GM23338 (cell line): ENCODE measurements at regions not wholly inside any gene's neighbourhood (a gene's known extent, or its start where the extent isn't known, plus 50 kb on each side); places are given as distances from the start of the nearest gene placed in this dataset.
A peak's percentile ranks its signal among the peaks of the same experiment; 100 is the strongest.

Experiments
- ATAC-seq: fragments of 200-7000 bp; cut with Tn5 transposase; 3 replicates; pipeline ENCODE4 v1.9.1; 2020
- DNase-seq: peaks from one replicate; pipeline ENCODE4 v3.0.0-alpha.2; 2015; ENCODE audit warnings: low spot score
- H2AFZ ChIP-seq: fragments of 200-600 bp; sonication (generic); 2 replicates; pipeline ENCODE4 v1.8.0; 2016; ENCODE audit warnings: antibody characterized with exemption, mild to moderate bottlenecking, moderate library complexity
- H3F3A ChIP-seq: fragments of 200-600 bp; sonication (generic); replicated peaks from 2 replicates; pipeline ENCODE4 v1.8.0; 2017; ENCODE audit warnings: antibody characterized with exemption, mixed run types, low read depth
- H3K27ac ChIP-seq: fragments of 200-600 bp; sonication (generic); 2 replicates; pipeline ENCODE4 v1.6.1; 2016; ENCODE audit warnings: low read depth
- H3K27me3 ChIP-seq: fragments of 200-600 bp; sonication (generic); 2 replicates; pipeline ENCODE4 v1.8.0; 2016; ENCODE audit warnings: mild to moderate bottlenecking, mixed run types, moderate library complexity; ENCODE audit not compliant: insufficient read depth
- H3K36me3 ChIP-seq: fragments of 200-600 bp; sonication (generic); 2 replicates; pipeline ENCODE4 v1.8.0; 2016; ENCODE audit warnings: mild to moderate bottlenecking; ENCODE audit not compliant: insufficient read depth
- H3K4me1 ChIP-seq: fragments of 200-600 bp; sonication (generic); 2 replicates; pipeline ENCODE4 v1.8.0; 2016; ENCODE audit warnings: mild to moderate bottlenecking, moderate library complexity; ENCODE audit not compliant: insufficient read depth
- H3K4me2 ChIP-seq: fragments of 200-600 bp; sonication (generic); 2 replicates; pipeline ENCODE4 v1.7.1; 2017; ENCODE audit warnings: mixed run types
- H3K4me3 ChIP-seq: fragments of 200-600 bp; sonication (generic); 2 replicates; pipeline ENCODE4 v1.6.1; 2016; ENCODE audit warnings: mixed run types
- H3K79me2 ChIP-seq: fragments of 200-600 bp; sonication (generic); replicated peaks from 2 replicates; pipeline ENCODE4 v1.8.0; 2017; ENCODE audit warnings: mild to moderate bottlenecking; ENCODE audit not compliant: insufficient read depth
- H3K9me2 ChIP-seq: fragments of 200-600 bp; sonication (generic); 2 replicates; pipeline ENCODE4 v1.8.0; 2017; ENCODE audit not compliant: insufficient read depth
- H4K20me1 ChIP-seq: fragments of 200-600 bp; sonication (generic); replicated peaks from 2 replicates; pipeline ENCODE4 v1.8.0; 2017; ENCODE audit warnings: mild to moderate bottlenecking; ENCODE audit not compliant: insufficient read depth
- H3K27ac Mint-ChIP-seq: 2 replicates; pipeline ENCODE4 v1.8.0; 2020; ENCODE audit warnings: inconsistent platforms, mild to moderate bottlenecking, moderate library complexity, mixed read lengths
- H3K27me3 Mint-ChIP-seq: 3 replicates; pipeline ENCODE4 v1.8.0; 2022; ENCODE audit warnings: low read depth, mild to moderate bottlenecking, moderate library complexity, mixed read lengths, inconsistent platforms; ENCODE audit not compliant: insufficient read depth, poor library complexity
- H3K36me3 Mint-ChIP-seq: 3 replicates; pipeline ENCODE4 v1.8.0; 2021; ENCODE audit warnings: low read depth, mild to moderate bottlenecking, inconsistent platforms, moderate library complexity, mixed read lengths
- H3K4me1 Mint-ChIP-seq: 3 replicates; pipeline ENCODE4 v1.8.0; 2020; ENCODE audit warnings: mild to moderate bottlenecking, inconsistent platforms, mixed read lengths
- H3K4me3 Mint-ChIP-seq: 3 replicates; pipeline ENCODE4 v1.8.0; 2021; ENCODE audit warnings: moderate library complexity, mild to moderate bottlenecking, inconsistent platforms, mixed read lengths
- H3K9me3 Mint-ChIP-seq: 3 replicates; pipeline ENCODE4 v1.8.0; 2020; ENCODE audit warnings: moderate library complexity, mild to moderate bottlenecking, inconsistent platforms, mixed read lengths
- CREB1 ChIP-seq: fragments of 250-450 bp; sonication (Bioruptor Pico); IDR thresholded peaks from 2 replicates; pipeline ENCODE4 v1.5.0; 2020; ENCODE audit warnings: low read depth, mild to moderate bottlenecking, moderate library complexity
- EZH2 ChIP-seq: fragments of 200-600 bp; sonication (generic); IDR thresholded peaks from one replicate; pipeline ENCODE4 v1.8.0; 2017; ENCODE audit warnings: antibody characterized with exemption, mild to moderate bottlenecking, low read depth; ENCODE audit not compliant: unreplicated experiment
- JUNB ChIP-seq: IDR thresholded peaks from one replicate; pipeline ENCODE4 v1.6.1; 2016; ENCODE audit warnings: antibody characterized with exemption; ENCODE audit not compliant: unreplicated experiment
- NANOG ChIP-seq: IDR thresholded peaks from 2 replicates; pipeline ENCODE4 v1.6.1; 2016; ENCODE audit warnings: antibody characterized with exemption, borderline replicate concordance
- POLR2AphosphoS5 ChIP-seq: IDR thresholded peaks from 2 replicates; pipeline ENCODE4 v1.6.1; 2016; ENCODE audit warnings: antibody characterized with exemption, low read depth
- STAT1 ChIP-seq: IDR thresholded peaks from one replicate; pipeline ENCODE4 v1.6.1; 2016; ENCODE audit warnings: antibody characterized with exemption; ENCODE audit not compliant: unreplicated experiment
- ZNF114 ChIP-seq: fragments of 250-450 bp; sonication (Bioruptor Pico); IDR thresholded peaks from 2 replicates; pipeline ENCODE4 v1.5.0; 2020; ENCODE audit warnings: mild to moderate bottlenecking, moderate library complexity
- ZNF331 ChIP-seq: fragments of 250-450 bp; sonication (Bioruptor Pico); IDR thresholded peaks from 2 replicates; pipeline ENCODE4 v1.5.0; 2020; ENCODE audit warnings: low read depth, mild to moderate bottlenecking, moderate library complexity
- TF ChIP-seq, protein P1 (sequence below): IDR thresholded peaks from one replicate; pipeline ENCODE4 v1.6.1; 2018; ENCODE audit warnings: antibody characterized with exemption; ENCODE audit not compliant: unreplicated experiment
- TF ChIP-seq, protein P2 (sequence below), 2 experiments: fragments of 200-600 bp in 1 of 2; sonication (generic) in 1 of 2; conservative IDR thresholded peaks; 2 replicates each; pipeline versions ENCODE4 v1.5.1 to v1.6.1; 2016 to 2017; ENCODE audit warnings: antibody characterized with exemption in 2 of 2, low read depth in 2 of 2, mild to moderate bottlenecking in 2 of 2, moderate library complexity in 1 of 2
- TF ChIP-seq, protein P3 (sequence below): IDR thresholded peaks from 2 replicates; pipeline ENCODE4 v1.6.1; 2016; ENCODE audit warnings: antibody characterized with exemption

DNA sequence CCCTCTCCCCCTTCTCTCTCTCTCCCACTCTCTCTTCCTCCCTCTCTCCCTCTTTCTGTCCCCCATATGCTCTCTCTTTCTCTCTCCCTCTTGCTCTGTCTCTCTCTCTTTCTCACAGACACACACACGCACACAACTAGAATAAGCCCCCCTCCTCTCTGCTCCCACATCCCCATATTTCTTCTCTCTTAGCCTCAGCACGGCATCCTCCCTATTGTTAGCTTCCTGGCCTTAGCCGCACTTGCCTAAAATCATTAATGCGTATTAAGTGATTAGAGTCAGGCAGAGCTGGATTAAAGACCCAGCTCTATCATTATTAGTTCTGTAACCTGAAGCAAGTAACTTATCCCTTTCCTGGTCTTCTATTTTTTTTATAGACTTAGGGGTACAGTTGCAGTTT is 319.0 kb upstream of the C16orf82 start:
- DNase-seq (no peak), ATAC-seq (no peak)
- no peak overlapping the region for H2AFZ ChIP-seq
- H3K4me2 ChIP-seq = peak overlapping the region; percentile 51; the same call in 1 of the 2 replicates
- Mint-ChIP-seq H3K27me3 (peaks cover 39% of the 10 kb centered on the region), H3K9me3 (peaks cover 92% of the 10 kb centered on the region), H3K27ac (no peak overlapping the region), H3K36me3 (peaks cover 13% of the 10 kb centered on the region; the same call in 2 of the 3 replicates), H3K4me3 (no peak overlapping the region), H3K4me1 (no peaks in the 10 kb centered on the region)
- H3K4me3 ChIP-seq = no peak overlapping the region
- no peaks in the 10 kb centered on the region for H3F3A ChIP-seq
- H3K27ac ChIP-seq = no peak overlapping the region
- TF ChIP-seq, protein P1, sequence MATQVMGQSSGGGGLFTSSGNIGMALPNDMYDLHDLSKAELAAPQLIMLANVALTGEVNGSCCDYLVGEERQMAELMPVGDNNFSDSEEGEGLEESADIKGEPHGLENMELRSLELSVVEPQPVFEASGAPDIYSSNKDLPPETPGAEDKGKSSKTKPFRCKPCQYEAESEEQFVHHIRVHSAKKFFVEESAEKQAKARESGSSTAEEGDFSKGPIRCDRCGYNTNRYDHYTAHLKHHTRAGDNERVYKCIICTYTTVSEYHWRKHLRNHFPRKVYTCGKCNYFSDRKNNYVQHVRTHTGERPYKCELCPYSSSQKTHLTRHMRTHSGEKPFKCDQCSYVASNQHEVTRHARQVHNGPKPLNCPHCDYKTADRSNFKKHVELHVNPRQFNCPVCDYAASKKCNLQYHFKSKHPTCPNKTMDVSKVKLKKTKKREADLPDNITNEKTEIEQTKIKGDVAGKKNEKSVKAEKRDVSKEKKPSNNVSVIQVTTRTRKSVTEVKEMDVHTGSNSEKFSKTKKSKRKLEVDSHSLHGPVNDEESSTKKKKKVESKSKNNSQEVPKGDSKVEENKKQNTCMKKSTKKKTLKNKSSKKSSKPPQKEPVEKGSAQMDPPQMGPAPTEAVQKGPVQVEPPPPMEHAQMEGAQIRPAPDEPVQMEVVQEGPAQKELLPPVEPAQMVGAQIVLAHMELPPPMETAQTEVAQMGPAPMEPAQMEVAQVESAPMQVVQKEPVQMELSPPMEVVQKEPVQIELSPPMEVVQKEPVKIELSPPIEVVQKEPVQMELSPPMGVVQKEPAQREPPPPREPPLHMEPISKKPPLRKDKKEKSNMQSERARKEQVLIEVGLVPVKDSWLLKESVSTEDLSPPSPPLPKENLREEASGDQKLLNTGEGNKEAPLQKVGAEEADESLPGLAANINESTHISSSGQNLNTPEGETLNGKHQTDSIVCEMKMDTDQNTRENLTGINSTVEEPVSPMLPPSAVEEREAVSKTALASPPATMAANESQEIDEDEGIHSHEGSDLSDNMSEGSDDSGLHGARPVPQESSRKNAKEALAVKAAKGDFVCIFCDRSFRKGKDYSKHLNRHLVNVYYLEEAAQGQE = no peak
- TF ChIP-seq NANOG (no peak), STAT1 (no peak), ZNF114 (CRISPR knock-in tag) (no peak), EZH2 (no peak), ZNF331 (CRISPR knock-in tag) (no peak), POLR2AphosphoS5 (no peak), JUNB (no peak)
- TF ChIP-seq, protein P2, sequence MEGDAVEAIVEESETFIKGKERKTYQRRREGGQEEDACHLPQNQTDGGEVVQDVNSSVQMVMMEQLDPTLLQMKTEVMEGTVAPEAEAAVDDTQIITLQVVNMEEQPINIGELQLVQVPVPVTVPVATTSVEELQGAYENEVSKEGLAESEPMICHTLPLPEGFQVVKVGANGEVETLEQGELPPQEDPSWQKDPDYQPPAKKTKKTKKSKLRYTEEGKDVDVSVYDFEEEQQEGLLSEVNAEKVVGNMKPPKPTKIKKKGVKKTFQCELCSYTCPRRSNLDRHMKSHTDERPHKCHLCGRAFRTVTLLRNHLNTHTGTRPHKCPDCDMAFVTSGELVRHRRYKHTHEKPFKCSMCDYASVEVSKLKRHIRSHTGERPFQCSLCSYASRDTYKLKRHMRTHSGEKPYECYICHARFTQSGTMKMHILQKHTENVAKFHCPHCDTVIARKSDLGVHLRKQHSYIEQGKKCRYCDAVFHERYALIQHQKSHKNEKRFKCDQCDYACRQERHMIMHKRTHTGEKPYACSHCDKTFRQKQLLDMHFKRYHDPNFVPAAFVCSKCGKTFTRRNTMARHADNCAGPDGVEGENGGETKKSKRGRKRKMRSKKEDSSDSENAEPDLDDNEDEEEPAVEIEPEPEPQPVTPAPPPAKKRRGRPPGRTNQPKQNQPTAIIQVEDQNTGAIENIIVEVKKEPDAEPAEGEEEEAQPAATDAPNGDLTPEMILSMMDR (conservative IDR thresholded peaks at IDR 0.05; ENCODE audit: low read depth in 2 of 2) = no peak
- TF ChIP-seq, protein P3, sequence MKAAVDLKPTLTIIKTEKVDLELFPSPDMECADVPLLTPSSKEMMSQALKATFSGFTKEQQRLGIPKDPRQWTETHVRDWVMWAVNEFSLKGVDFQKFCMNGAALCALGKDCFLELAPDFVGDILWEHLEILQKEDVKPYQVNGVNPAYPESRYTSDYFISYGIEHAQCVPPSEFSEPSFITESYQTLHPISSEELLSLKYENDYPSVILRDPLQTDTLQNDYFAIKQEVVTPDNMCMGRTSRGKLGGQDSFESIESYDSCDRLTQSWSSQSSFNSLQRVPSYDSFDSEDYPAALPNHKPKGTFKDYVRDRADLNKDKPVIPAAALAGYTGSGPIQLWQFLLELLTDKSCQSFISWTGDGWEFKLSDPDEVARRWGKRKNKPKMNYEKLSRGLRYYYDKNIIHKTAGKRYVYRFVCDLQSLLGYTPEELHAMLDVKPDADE = no peak
- no peaks in the 10 kb centered on the region for H3K9me2 ChIP-seq
- H4K20me1 ChIP-seq = no peaks in the 10 kb centered on the region
- no peaks in the 10 kb centered on the region for H3K4me1 ChIP-seq
- no peaks in the 10 kb centered on the region for H3K36me3 ChIP-seq
- H3K27me3 ChIP-seq = peaks cover 60% of the 10 kb centered on the region
- no peaks in the 10 kb centered on the region for H3K79me2 ChIP-seq

DNA sequence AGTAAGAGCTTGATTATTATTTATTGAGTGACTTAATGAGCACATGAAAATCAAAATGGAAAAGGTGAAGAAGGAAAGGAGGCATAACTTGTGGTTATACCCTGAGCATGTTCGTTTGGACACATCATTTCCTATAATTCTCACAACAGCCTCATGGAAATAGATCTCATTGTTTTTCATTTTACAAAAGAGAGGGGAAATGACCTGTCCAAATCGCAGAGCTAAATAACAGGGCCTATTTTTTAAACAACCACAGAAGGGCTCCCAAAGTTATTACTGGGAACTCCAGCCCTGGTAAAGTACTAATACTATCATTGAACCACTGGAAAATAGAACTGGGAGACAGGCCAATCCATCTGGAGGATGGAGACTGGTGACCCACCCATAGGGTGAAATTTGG is 317.7 kb upstream of the C16orf82 start:
- Histone ChIP-seq H3K4me3 (no peak overlapping the region), H3K27me3 (peaks cover 61% of the 10 kb centered on the region), H4K20me1 (no peaks in the 10 kb centered on the region), H3K9me2 (no peaks in the 10 kb centered on the region), H3K4me2 (no peak overlapping the region), H3K36me3 (no peaks in the 10 kb centered on the region), H2AFZ (no peak overlapping the region), H3K27ac (no peak overlapping the region), H3K79me2 (no peaks in the 10 kb centered on the region), H3K4me1 (no peaks in the 10 kb centered on the region), H3F3A (no peaks in the 10 kb centered on the region)
- Mint-ChIP-seq H3K27me3 (peaks cover 39% of the 10 kb centered on the region), H3K4me1 (no peaks in the 10 kb centered on the region), H3K27ac (no peak overlapping the region), H3K4me3 (no peak overlapping the region), H3K9me3 (peaks cover 88% of the 10 kb centered on the region), H3K36me3 (peaks cover 10% of the 10 kb centered on the region; the same call in 2 of the 3 replicates)
- ATAC-seq = no peak
- DNase-seq = no peak
- TF ChIP-seq, protein P2 (conservative IDR thresholded peaks at IDR 0.05; ENCODE audit: low read depth in 2 of 2) = no peak
- no peak for TF ChIP-seq EZH2
- no peak for TF ChIP-seq STAT1
- TF ChIP-seq ZNF331 (CRISPR knock-in tag) = no peak
- TF ChIP-seq JUNB = no peak
- no peak for TF ChIP-seq CREB1 (CRISPR knock-in tag)
